Panc1 (cell line): ENCODE measurements at regions not wholly inside any gene's neighbourhood (a gene's known extent, or its start where the extent isn't known, plus 50 kb on each side); places are given as distances from the start of the nearest gene placed in this dataset.

ENCODE experiments used
- ATAC-seq: fragments of 200-7000 bp; cut with Tn5 transposase; 2 replicates; pipeline ENCODE4 v1.9.1; 2020; ENCODE audit warnings: mild to moderate bottlenecking, moderate library complexity
- BruUV-seq: library from RNA; stranded (reverse); fragments of 400-500 nt; replicated peaks from 2 replicates; lab custom pipeline; 2021; lab: Mats Ljungman, UMichigan
- CTCF ChIA-PET: fragments of 300-600 bp; sonication (Branson Sonifier 250); formaldehyde crosslinking; loops from one replicate; lab custom pipeline; 2022; ENCODE audit warnings: antibody characterized with exemption; lab: Charles Lee
- POLR2A ChIA-PET: fragments of 300-600 bp; sonication (Branson Sonifier 250); formaldehyde crosslinking; loops from one replicate; lab custom pipeline; 2022; ENCODE audit warnings: antibody characterized with exemption; lab: Charles Lee
- DNase-seq: peaks from one replicate; pipeline ENCODE4 v3.0.0-alpha.2; 2010; ENCODE audit warnings: low read depth, low spot score
- H3K27ac ChIP-seq: 2 replicates; pipeline ENCODE4 v1.5.1; 2011; ENCODE audit warnings: mild to moderate bottlenecking, low read length, inconsistent platforms
- H3K27me3 ChIP-seq: fragments of 200-500 bp; sonication (Bioruptor generic); 2 replicates; pipeline ENCODE4 v1.6.0; 2014; ENCODE audit warnings: low read length, inconsistent platforms; ENCODE audit not compliant: control insufficient read depth, insufficient read depth
- H3K36me3 ChIP-seq: fragments of 200-500 bp; sonication (Bioruptor generic); 2 replicates; pipeline ENCODE4 v1.5.1; 2014; ENCODE audit warnings: inconsistent platforms, mild to moderate bottlenecking, low read length, moderate library complexity; ENCODE audit not compliant: control insufficient read depth, insufficient read depth
- H3K4me1 ChIP-seq: 2 replicates; pipeline ENCODE4 v1.5.1; 2011; ENCODE audit warnings: inconsistent platforms, mild to moderate bottlenecking, low read length, moderate library complexity; ENCODE audit not compliant: control insufficient read depth, insufficient read depth
- H3K4me3 ChIP-seq, 2 experiments: 2 replicates each; pipeline ENCODE4 v1.5.1; 2011 to 2012; ENCODE audit warnings: low read depth in 2 of 2, low read length in 2 of 2, mild to moderate bottlenecking in 2 of 2, inconsistent platforms in 1 of 2, moderate library complexity in 1 of 2
- H3K9me3 ChIP-seq: fragments of 200-500 bp; sonication (Bioruptor generic); 2 replicates; pipeline ENCODE4 v1.5.1; 2014; ENCODE audit warnings: low read depth, mild to moderate bottlenecking, inconsistent platforms, low read length, moderate library complexity; ENCODE audit not compliant: control insufficient read depth, insufficient read depth
- POLR2AphosphoS5 ChIP-seq: IDR thresholded peaks from 2 replicates; pipeline ENCODE4 v1.6.1; 2012; ENCODE audit warnings: mild to moderate bottlenecking, low read depth, low read length, moderate library complexity
- SIN3A ChIP-seq: IDR thresholded peaks from 2 replicates; pipeline ENCODE4 v1.6.1; 2012; ENCODE audit warnings: low read depth, mild to moderate bottlenecking, low read length, moderate library complexity, borderline replicate concordance; ENCODE audit not compliant: insufficient read depth
- TCF7L2 ChIP-seq: IDR thresholded peaks from 2 replicates; pipeline ENCODE4 v1.6.1; 2011; ENCODE audit warnings: mild to moderate bottlenecking, low read depth, low read length, inconsistent platforms
- in situ Hi-C: cut with HindIII; loops from 2 replicates; pipeline ENCODE4 v1.10.0; 2016; ENCODE audit warnings: low sequenced_read_pairs, low pct_unique_long_range_greater_than_20kb
- intact Hi-C: fragments of 100-400 bp; cut with micrococcal nuclease; formaldehyde crosslinking; loops from one replicate; pipeline ENCODE4 v1.10.0; 2022; ENCODE audit not compliant: unreplicated experiment
- TF ChIP-seq, protein P1 (sequence below), 2 experiments: IDR thresholded peaks; 2 replicates each; pipeline ENCODE4 v1.6.1; 2011 to 2012; ENCODE audit warnings: low read depth in 2 of 2, control low read depth in 1 of 2, low read length in 1 of 2, mild to moderate bottlenecking in 1 of 2, moderate library complexity in 1 of 2; ENCODE audit not compliant: insufficient read depth in 1 of 2
- TF ChIP-seq, protein P2 (sequence below): fragments of 450-650 bp; IDR thresholded peaks from 2 replicates; pipeline ENCODE4 v1.5.1; 2017; ENCODE audit warnings: mild to moderate bottlenecking

DNA sequence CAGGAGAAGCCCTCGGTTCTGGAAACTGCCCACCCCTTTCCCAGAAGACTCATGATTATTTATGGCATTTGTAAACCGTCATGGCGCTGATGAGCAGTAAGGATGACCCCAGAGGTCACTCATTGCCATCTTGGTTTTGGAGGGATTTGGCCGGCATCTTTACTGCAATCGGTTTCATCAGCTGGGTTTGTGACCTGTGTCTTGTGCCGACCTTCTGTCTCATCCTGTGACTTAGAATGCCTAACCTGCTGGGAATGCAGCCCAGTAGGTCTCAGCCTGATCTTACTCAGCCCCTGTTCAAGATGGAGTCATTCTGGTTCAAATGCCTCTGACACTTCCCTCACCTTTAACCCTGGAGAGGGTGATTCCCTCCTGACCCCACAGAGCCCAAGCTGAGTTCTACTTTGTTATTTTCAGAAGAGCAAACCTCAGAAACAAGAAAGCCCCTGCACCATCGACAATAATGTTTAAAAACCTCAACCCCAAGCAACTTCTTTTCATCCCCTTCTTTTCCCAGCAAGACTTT is 105.5 kb upstream of the SFSWAP start:
- intact Hi-C loops (no loop called here), in situ Hi-C loops (no loop called here)
- CTCF ChIA-PET = no interaction called here
- POLR2A ChIA-PET = no interaction called here
- no TSS peak for BruUV-seq
- H3K4me3 ChIP-seq = no peak overlapping the region
- H3K9me3 ChIP-seq = no peaks in the 10 kb centered on the region
- H3K27me3 ChIP-seq = peaks cover 13% of the 10 kb centered on the region
- ATAC-seq = no peak
- H3K27ac ChIP-seq = no peak overlapping the region
- TF ChIP-seq POLR2AphosphoS5 (no peak), SIN3A (no peak), TCF7L2 (no peak)
- TF ChIP-seq, protein P1, sequence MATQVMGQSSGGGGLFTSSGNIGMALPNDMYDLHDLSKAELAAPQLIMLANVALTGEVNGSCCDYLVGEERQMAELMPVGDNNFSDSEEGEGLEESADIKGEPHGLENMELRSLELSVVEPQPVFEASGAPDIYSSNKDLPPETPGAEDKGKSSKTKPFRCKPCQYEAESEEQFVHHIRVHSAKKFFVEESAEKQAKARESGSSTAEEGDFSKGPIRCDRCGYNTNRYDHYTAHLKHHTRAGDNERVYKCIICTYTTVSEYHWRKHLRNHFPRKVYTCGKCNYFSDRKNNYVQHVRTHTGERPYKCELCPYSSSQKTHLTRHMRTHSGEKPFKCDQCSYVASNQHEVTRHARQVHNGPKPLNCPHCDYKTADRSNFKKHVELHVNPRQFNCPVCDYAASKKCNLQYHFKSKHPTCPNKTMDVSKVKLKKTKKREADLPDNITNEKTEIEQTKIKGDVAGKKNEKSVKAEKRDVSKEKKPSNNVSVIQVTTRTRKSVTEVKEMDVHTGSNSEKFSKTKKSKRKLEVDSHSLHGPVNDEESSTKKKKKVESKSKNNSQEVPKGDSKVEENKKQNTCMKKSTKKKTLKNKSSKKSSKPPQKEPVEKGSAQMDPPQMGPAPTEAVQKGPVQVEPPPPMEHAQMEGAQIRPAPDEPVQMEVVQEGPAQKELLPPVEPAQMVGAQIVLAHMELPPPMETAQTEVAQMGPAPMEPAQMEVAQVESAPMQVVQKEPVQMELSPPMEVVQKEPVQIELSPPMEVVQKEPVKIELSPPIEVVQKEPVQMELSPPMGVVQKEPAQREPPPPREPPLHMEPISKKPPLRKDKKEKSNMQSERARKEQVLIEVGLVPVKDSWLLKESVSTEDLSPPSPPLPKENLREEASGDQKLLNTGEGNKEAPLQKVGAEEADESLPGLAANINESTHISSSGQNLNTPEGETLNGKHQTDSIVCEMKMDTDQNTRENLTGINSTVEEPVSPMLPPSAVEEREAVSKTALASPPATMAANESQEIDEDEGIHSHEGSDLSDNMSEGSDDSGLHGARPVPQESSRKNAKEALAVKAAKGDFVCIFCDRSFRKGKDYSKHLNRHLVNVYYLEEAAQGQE (IDR thresholded peaks at IDR 0.05; ENCODE audit: insufficient read depth in 1 of 2, low read depth in 2 of 2, low read length in 1 of 2) = no peak
- TF ChIP-seq, protein P2, sequence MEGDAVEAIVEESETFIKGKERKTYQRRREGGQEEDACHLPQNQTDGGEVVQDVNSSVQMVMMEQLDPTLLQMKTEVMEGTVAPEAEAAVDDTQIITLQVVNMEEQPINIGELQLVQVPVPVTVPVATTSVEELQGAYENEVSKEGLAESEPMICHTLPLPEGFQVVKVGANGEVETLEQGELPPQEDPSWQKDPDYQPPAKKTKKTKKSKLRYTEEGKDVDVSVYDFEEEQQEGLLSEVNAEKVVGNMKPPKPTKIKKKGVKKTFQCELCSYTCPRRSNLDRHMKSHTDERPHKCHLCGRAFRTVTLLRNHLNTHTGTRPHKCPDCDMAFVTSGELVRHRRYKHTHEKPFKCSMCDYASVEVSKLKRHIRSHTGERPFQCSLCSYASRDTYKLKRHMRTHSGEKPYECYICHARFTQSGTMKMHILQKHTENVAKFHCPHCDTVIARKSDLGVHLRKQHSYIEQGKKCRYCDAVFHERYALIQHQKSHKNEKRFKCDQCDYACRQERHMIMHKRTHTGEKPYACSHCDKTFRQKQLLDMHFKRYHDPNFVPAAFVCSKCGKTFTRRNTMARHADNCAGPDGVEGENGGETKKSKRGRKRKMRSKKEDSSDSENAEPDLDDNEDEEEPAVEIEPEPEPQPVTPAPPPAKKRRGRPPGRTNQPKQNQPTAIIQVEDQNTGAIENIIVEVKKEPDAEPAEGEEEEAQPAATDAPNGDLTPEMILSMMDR = no peak
- H3K36me3 ChIP-seq = no peaks in the 10 kb centered on the region
- no peaks in the 10 kb centered on the region for H3K4me1 ChIP-seq
- DNase-seq = no peak

DNA sequence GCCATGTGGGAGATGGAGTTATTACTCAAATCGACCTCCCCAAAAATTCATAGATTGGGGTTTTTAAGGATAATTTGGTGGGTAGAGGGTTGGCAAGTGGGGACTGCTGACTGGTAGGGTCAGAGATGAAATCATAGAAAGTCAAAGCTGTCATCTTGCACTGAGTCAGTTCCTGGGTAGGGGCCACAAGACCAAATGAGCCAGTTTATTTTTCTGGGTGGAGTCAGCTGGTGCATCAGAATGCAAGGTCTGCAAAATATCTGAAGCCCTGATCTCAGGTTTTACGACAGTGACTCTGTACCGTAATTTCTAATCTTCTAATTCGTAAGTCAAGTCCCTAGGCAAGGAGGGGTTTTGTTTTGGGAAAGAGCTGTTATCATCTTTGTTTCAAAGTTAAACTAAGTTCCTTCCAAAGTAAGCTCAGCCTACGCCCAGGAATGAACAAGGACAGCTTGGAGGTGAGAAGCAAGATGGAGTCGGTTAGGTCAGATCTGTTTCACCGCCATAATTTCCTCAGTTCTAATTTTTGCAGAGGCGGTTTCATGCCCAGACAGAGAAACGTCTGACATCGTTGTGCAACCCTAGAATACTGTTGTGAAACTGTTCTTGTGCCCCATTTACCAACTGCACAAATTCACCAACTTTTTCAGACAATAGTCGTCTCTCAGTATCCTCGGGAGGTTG is 104.5 kb upstream of the SFSWAP start:
- DNase-seq (no peak), ATAC-seq (no peak)
- ChIA-PET CTCF (no interaction called here), POLR2A (no interaction called here)
- no peak overlapping the region for H3K27ac ChIP-seq
- in situ Hi-C loops = no loop called here
- no peaks in the 10 kb centered on the region for H3K9me3 ChIP-seq
- no peak for TF ChIP-seq SIN3A
- TF ChIP-seq, protein P1 (IDR thresholded peaks at IDR 0.05; ENCODE audit: insufficient read depth in 1 of 2, low read depth in 2 of 2, low read length in 1 of 2) = no peak
- no peak for TF ChIP-seq TCF7L2
- TF ChIP-seq, protein P2 = no peak
- no peak for TF ChIP-seq POLR2AphosphoS5
- H3K27me3 ChIP-seq = peaks cover 13% of the 10 kb centered on the region
- H3K4me3 ChIP-seq = no peak overlapping the region
- no peaks in the 10 kb centered on the region for H3K4me1 ChIP-seq
- BruUV-seq = no TSS peak
- no peaks in the 10 kb centered on the region for H3K36me3 ChIP-seq
- intact Hi-C loops = no loop called here
